IMR-90 (cell line): ENCODE measurements at regions not wholly inside any gene's neighbourhood (a gene's known extent, or its start where the extent isn't known, plus 50 kb on each side); places are given as distances from the start of the nearest gene placed in this dataset.

Experiments used
- CTCF ChIP-seq: conservative IDR thresholded peaks from 2 replicates; pipeline ENCODE4 v1.5.1; 2012; ENCODE audit warnings: mild to moderate bottlenecking, low read depth, low read length, improper control_type of control experiment
- FOS ChIP-seq: fragments of 150-350 bp; IDR thresholded peaks from 2 replicates; pipeline ENCODE4 v1.6.1; 2016; ENCODE audit warnings: low read depth, low read length
- MXI1 ChIP-seq: IDR thresholded peaks from 2 replicates; pipeline ENCODE4 v1.6.1; 2012; ENCODE audit warnings: low read depth, mild to moderate bottlenecking, low read length, moderate library complexity, borderline replicate concordance
- NFE2L2 ChIP-seq: fragments of 150-350 bp; IDR thresholded peaks from 2 replicates; pipeline ENCODE4 v1.6.1; 2016; ENCODE audit warnings: low read depth, mild to moderate bottlenecking, low read length
- POLR2A ChIP-seq: IDR thresholded peaks from 2 replicates; pipeline ENCODE4 v1.6.1; 2012; ENCODE audit warnings: mild to moderate bottlenecking, low read depth, low read length
- RAD21 ChIP-seq: IDR thresholded peaks from 2 replicates; pipeline ENCODE4 v1.6.1; 2012; ENCODE audit warnings: low read length, improper control_type of control experiment
- USF2 ChIP-seq: fragments of 150-350 bp; IDR thresholded peaks from 2 replicates; pipeline ENCODE4 v1.6.1; 2017; ENCODE audit warnings: mild to moderate bottlenecking, antibody characterized with exemption, low read length, low read depth
- TF ChIP-seq, protein P1 (sequence below): fragments of 150-350 bp; IDR thresholded peaks from 2 replicates; pipeline ENCODE4 v1.6.1; 2016; ENCODE audit warnings: low read depth, mild to moderate bottlenecking, low read length, moderate library complexity, borderline replicate concordance

DNA sequence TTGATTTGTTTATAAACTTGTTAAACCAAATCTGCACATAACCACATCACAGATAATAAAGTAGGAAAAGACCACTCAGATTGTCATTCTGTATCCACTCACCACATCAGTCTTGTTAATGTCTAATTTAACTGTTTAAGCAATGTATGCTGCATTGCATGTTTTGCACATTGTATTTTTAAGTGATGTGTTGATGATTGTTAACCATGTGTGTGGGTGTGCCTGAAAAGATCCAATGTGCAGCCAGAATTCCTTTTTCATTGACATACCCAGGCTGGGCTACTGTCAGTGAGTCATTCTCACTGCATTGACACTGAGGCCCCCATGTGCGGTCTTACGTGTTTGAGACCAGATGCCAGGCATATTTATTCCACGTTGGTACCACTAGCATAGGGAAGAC lies 167.3 kb downstream of the TRMT11 start:
- TF ChIP-seq NFE2L2 (no peak), CTCF (no peak), RAD21 (no peak), POLR2A (no peak), USF2 (no peak), MXI1 (peak; percentile 54; the same call in 1 of the 2 replicates), FOS (no peak)
- TF ChIP-seq, protein P1, sequence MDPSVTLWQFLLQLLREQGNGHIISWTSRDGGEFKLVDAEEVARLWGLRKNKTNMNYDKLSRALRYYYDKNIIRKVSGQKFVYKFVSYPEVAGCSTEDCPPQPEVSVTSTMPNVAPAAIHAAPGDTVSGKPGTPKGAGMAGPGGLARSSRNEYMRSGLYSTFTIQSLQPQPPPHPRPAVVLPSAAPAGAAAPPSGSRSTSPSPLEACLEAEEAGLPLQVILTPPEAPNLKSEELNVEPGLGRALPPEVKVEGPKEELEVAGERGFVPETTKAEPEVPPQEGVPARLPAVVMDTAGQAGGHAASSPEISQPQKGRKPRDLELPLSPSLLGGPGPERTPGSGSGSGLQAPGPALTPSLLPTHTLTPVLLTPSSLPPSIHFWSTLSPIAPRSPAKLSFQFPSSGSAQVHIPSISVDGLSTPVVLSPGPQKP, result no peak
